Endothelial cell of umbilical vein (primary cell): ENCODE measurements at regions not wholly inside any gene's neighbourhood (a gene's known extent, or its start where the extent isn't known, plus 50 kb on each side); places are given as distances from the start of the nearest gene placed in this dataset.

ENCODE experiments used
- BruUV-seq: library from RNA; stranded (reverse); fragments of 400-500 nt; replicated peaks from 2 replicates; lab custom pipeline; 2021; lab: Mats Ljungman, UMichigan
- CTCF ChIA-PET: fragments of 300-600, 350-600 bp; sonication (Branson Sonifier 250); formaldehyde crosslinking; loops from one replicate; lab custom pipeline; 2021; ENCODE audit warnings: antibody characterized with exemption, inconsistent platforms; lab: Charles Lee
- POLR2A ChIA-PET: fragments of 300-600, 350-600 bp; sonication (Branson Sonifier 250); formaldehyde crosslinking; loops from one replicate; lab custom pipeline; 2021; ENCODE audit warnings: antibody characterized with exemption, inconsistent platforms; lab: Charles Lee
- DNase-seq: peaks from one replicate; pipeline ENCODE4 v3.0.0-alpha.2; 2011; ENCODE audit warnings: low read depth, low spot score
- FAIRE-seq: peaks from 2 replicates; lab custom pipeline; 2011; peaks lifted over from hg19 to GRCh38; lab: Jason Lieb, UNC
- H2AFZ ChIP-seq: 2 replicates; pipeline ENCODE4 v1.6.0; 2012; ENCODE audit warnings: low read depth, low read length, control low read depth, inconsistent platforms
- H3K27ac ChIP-seq: 2 replicates; pipeline ENCODE4 v1.5.1; 2011; ENCODE audit warnings: low read depth, mild to moderate bottlenecking, control low read depth, low read length, moderate library complexity; ENCODE audit not compliant: insufficient read depth
- H3K27me3 ChIP-seq, 2 experiments: 2 replicates each; pipeline versions ENCODE4 v1.6.0 to v1.6.1; 2011; ENCODE audit warnings: low read length in 2 of 2, mixed read lengths in 1 of 2; ENCODE audit not compliant: control insufficient read depth in 2 of 2, insufficient read depth in 2 of 2
- H3K36me3 ChIP-seq, 2 experiments: 2 replicates in 1 of 2; 3 replicates in 1 of 2; pipeline ENCODE4 v1.5.1; 2011; ENCODE audit warnings: low read length in 2 of 2, mild to moderate bottlenecking in 1 of 2, moderate library complexity in 1 of 2; ENCODE audit not compliant: control insufficient read depth in 2 of 2, insufficient read depth in 2 of 2; ENCODE audit errors: extremely low read depth in 1 of 2
- H3K4me1 ChIP-seq: 3 replicates; pipeline ENCODE4 v1.5.1; 2011; ENCODE audit warnings: mild to moderate bottlenecking, low read length; ENCODE audit not compliant: control insufficient read depth, insufficient read depth; ENCODE audit errors: extremely low read depth
- H3K4me2 ChIP-seq: 2 replicates; pipeline ENCODE4 v1.6.1; 2011; ENCODE audit warnings: low read length, control low read depth, mixed read lengths; ENCODE audit not compliant: insufficient read depth
- H3K4me3 ChIP-seq, 3 experiments: fragments of 200-600 bp in 1 of 3; sonication (generic), shearing (Covaris generic) in 1 of 3; replicated peaks in 1 of 3; 2 replicates each; pipeline ENCODE4 v1.5.1; 2011 to 2016; ENCODE audit warnings: control low read depth in 3 of 3, low read length in 3 of 3, mild to moderate bottlenecking in 2 of 3, inconsistent platforms in 1 of 3, low read depth in 1 of 3, moderate library complexity in 1 of 3; ENCODE audit not compliant: insufficient read depth in 1 of 3
- H3K79me2 ChIP-seq: 2 replicates; pipeline ENCODE4 v1.6.0; 2012; ENCODE audit warnings: low read length, inconsistent platforms; ENCODE audit not compliant: control insufficient read depth, insufficient read depth
- H3K9ac ChIP-seq: replicated peaks from 2 replicates; pipeline ENCODE3; 2011; ENCODE audit warnings: low read length, control low read depth; ENCODE audit not compliant: insufficient read depth; ENCODE audit errors: extremely low read depth
- H3K9me1 ChIP-seq: replicated peaks from 3 replicates; pipeline ENCODE4 v1.6.0; 2011; ENCODE audit warnings: mild to moderate bottlenecking, low read length; ENCODE audit not compliant: control insufficient read depth, insufficient read depth; ENCODE audit errors: extremely low read depth
- H3K9me3 ChIP-seq: replicated peaks from 2 replicates; pipeline ENCODE4 v1.5.1; 2012; ENCODE audit warnings: low read length, inconsistent platforms; ENCODE audit not compliant: control insufficient read depth, insufficient read depth
- H4K20me1 ChIP-seq: replicated peaks from 2 replicates; pipeline ENCODE3; 2011; ENCODE audit warnings: mild to moderate bottlenecking, low read length; ENCODE audit not compliant: control insufficient read depth, insufficient read depth; ENCODE audit errors: extremely low read depth
- FOS ChIP-seq: IDR thresholded peaks from 2 replicates; pipeline ENCODE4 v1.6.1; 2011; ENCODE audit warnings: mild to moderate bottlenecking, low read length, moderate library complexity, borderline replicate concordance; ENCODE audit not compliant: insufficient read depth
- GATA2 ChIP-seq: IDR thresholded peaks from 2 replicates; pipeline ENCODE4 v1.7.0; 2011; ENCODE audit warnings: low read depth, mild to moderate bottlenecking, moderate library complexity, mixed read lengths, low read length; ENCODE audit not compliant: insufficient read length, insufficient read depth
- MAX ChIP-seq: IDR thresholded peaks from 2 replicates; pipeline ENCODE4 v1.6.1; 2011; ENCODE audit not compliant: insufficient read depth, insufficient read length
- MYC ChIP-seq: IDR thresholded peaks from one replicate; pipeline ENCODE4 v1.6.1; 2011; ENCODE audit warnings: mild to moderate bottlenecking, low read depth, low read length
- POLR2A ChIP-seq: IDR thresholded peaks from 2 replicates; pipeline ENCODE4 v1.6.1; 2012; ENCODE audit warnings: low read depth, mild to moderate bottlenecking, control low read depth, low read length
- POLR2AphosphoS5 ChIP-seq: IDR thresholded peaks from 2 replicates; pipeline ENCODE4 v1.6.1; 2012; ENCODE audit warnings: low read depth, mild to moderate bottlenecking, control low read depth, low read length, moderate library complexity; ENCODE audit not compliant: insufficient read depth
- dilution Hi-C: fragments of 300-500 bp; cut with MboI; formaldehyde crosslinking; loops from one replicate; pipeline ENCODE4 v1.15.0; 2019; ENCODE audit warnings: low sequenced_read_pairs; ENCODE audit not compliant: extremely low pct_ligation_motif_present
- intact Hi-C: fragments of 100-400 bp; cut with micrococcal nuclease; formaldehyde crosslinking; loops from one replicate; pipeline ENCODE4 v1.10.0; 2022

GRCh38 chr10:64486149-64486548 is 964.9 kb downstream of the REEP3 start:
- Histone ChIP-seq H3K27me3 (no peaks in the 10 kb centered on the region), H3K4me3 (no peak overlapping the region), H2AFZ (no peak overlapping the region), H3K4me2 (no peak overlapping the region), H3K4me1 (no peaks in the 10 kb centered on the region), H3K9ac (no peak overlapping the region), H3K79me2 (no peaks in the 10 kb centered on the region), H3K36me3 (no peaks in the 10 kb centered on the region), H3K27ac (no peak overlapping the region), H3K9me1 (no peaks in the 10 kb centered on the region), H4K20me1 (no peaks in the 10 kb centered on the region), H3K9me3 (no peaks in the 10 kb centered on the region)
- CTCF ChIA-PET = no interaction called here
- intact Hi-C loops (no loop called here), dilution Hi-C loops (no loop called here)
- POLR2A ChIA-PET = no interaction called here
- no peak for TF ChIP-seq GATA2
- BruUV-seq = no TSS peak
- no peak for DNase-seq
- FAIRE-seq = no peak

- dilution Hi-C loops = no loop called here
- Histone ChIP-seq H3K27me3 (no peaks in the 10 kb centered on the region), H3K79me2 (no peaks in the 10 kb centered on the region), H3K9me3 (no peaks in the 10 kb centered on the region), H3K9ac (no peak overlapping the region), H3K4me1 (no peaks in the 10 kb centered on the region), H2AFZ (no peak overlapping the region), H3K27ac (no peak overlapping the region), H3K4me2 (no peak overlapping the region), H3K36me3 (no peaks in the 10 kb centered on the region), H3K9me1 (no peaks in the 10 kb centered on the region), H3K4me3 (no peak overlapping the region), H4K20me1 (no peaks in the 10 kb centered on the region)
- no peak for FAIRE-seq
- BruUV-seq = no TSS peak
- ChIA-PET POLR2A (no interaction called here), CTCF (no interaction called here)
- intact Hi-C loops = no loop called here
- no peak for DNase-seq
- TF ChIP-seq POLR2A = no peak
- TF ChIP-seq MAX = no peak
- no peak for TF ChIP-seq MYC
- no peak for TF ChIP-seq FOS
- no peak for TF ChIP-seq POLR2AphosphoS5
Observed at GRCh38 chr10:64486901-64487300, 965.7 kb downstream of the REEP3 start.
